Right ventricle myocardium superior (tissue), 1 donor: ENCODE measurements at regions not wholly inside any gene's neighbourhood (a gene's known extent, or its start where the extent isn't known, plus 50 kb on each side); places are given as distances from the start of the nearest gene placed in this dataset.

Source experiments
- ATAC-seq: fragments of 200-7000 bp; cut with Tn5 transposase; one replicate; pipeline ENCODE4 v1.9.1; 2020; ENCODE audit warnings: mild to moderate bottlenecking; ENCODE audit not compliant: poor library complexity
- DNase-seq: peaks from one replicate; pipeline ENCODE4 v3.0.0-alpha.2; 2020
- intact Hi-C: fragments of 100-400 bp; cut with DNase I; formaldehyde crosslinking; loops from one replicate; pipeline ENCODE4 v1.11.2; 2022
- donor health status: DM: no; HTN: yes; CAD: no; lungs with severe emphysema.

DNA sequence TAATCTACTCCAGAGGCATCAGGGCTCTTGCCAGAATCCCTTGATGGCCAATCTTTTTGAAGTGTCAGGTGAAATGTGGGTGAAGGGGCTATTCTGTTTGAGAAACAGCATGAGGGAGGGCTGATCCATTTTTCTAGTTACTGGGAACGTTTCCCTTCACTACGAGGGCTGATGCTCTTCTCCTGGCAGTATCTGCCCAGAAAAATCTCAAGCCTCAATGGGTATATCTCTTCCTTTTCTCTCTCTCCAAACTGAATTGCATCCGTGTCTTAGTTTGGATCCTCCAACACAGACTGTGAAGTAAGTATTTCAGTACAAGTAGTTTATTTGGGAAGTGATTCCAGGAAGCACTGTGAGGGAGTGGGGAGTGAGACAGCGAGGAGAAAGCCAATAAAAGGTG, 113.0 kb upstream of the NAV2 start:
- DNase-seq (no peak), ATAC-seq (no peak)
- intact Hi-C loops = no loop called here

DNA sequence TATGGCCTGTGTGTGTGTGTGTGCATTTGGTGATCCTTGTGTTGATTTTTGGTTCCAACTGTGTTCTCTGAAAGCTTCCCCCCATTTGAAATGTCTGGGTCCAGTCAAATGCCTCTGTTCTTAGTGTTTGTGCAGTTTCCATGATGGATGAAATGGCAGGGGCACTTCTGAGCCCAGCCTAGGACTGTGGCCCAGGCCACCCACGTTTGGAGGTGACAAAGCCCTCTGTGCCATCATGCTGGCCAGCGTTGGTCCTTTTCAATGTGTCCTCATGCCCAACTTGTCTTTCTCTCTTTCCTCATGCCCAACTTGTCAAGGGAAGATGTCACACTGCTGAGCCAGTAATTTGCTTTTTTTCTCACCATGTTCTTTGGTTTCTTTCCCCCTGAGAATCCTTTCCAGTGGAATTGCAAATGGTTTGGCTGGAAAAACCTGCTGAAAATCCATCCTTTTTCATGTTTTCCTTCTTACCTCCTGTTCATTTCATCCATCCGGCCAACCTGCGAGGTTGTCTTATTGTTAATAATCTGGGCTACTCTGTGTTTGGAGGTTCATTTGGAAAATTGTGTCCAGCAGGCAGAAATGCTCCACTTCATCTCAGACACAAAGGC, 113.7 kb upstream of the NAV2 start:
- ATAC-seq (no peak), DNase-seq (no peak)
- intact Hi-C loops = no loop called here

DNA sequence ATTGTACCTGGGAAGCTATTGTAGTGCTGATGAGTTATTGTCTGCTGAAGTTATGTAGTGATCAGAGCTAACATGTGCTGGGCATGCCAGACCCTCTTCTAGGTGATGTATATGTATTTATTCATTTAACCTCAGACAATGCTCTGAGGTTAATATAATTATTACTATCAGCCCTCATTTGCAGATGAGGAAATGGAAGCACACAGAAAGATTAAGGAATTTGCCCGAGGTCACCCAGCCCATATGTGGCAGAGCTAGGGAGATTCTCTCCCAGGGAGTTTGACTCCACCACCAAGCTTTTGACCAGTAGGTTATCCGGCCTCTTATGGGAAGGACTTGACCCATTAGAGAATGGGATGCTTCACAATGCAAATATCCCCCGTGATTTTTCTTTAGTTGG, 114.2 kb upstream of the NAV2 start:
- ATAC-seq (no peak), DNase-seq (no peak)
- intact Hi-C loops = no loop called here

DNA sequence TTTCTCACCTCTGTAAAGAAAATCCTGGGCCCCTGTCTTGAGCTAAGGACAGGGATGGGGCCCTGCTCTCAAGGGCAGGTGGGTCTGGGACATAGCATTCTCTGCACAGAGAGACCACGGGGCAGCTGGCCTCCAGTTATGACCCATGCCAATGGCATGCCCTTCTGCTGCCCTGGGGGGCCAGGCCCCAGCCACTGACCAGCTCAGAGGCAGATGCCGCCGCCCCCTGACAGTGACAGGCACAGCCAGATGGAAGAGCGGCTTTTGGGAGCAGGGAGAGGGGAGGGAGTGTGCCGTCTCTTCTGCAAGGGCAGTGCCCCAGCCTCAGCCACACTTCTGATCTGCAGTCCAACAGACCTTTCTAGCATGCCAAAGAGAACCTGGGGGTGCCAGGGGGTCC, 114.8 kb upstream of the NAV2 start:
- intact Hi-C loops = no loop called here
- DNase-seq (no peak), ATAC-seq (no peak)

DNA sequence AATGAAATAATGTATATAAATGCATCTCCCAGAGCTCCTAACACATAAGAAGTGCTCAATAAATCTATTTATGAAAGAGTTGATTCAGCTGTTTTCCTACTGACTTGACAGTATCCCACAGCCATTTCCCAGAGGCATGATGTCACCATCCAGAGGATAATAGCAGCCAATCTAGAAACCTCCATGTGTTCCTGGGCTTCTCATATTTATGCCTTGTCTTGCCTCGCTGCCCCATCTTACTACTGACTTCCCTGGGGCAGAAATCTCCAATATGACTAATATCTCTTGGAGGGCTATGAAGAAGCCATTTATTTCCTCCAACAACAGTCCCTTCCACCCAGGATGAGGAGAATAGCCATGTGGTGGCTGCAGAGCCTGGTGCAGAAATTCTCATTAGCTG, 115.4 kb upstream of the NAV2 start:
- ATAC-seq = no peak
- intact Hi-C loops = no loop called here
- no peak for DNase-seq

DNA sequence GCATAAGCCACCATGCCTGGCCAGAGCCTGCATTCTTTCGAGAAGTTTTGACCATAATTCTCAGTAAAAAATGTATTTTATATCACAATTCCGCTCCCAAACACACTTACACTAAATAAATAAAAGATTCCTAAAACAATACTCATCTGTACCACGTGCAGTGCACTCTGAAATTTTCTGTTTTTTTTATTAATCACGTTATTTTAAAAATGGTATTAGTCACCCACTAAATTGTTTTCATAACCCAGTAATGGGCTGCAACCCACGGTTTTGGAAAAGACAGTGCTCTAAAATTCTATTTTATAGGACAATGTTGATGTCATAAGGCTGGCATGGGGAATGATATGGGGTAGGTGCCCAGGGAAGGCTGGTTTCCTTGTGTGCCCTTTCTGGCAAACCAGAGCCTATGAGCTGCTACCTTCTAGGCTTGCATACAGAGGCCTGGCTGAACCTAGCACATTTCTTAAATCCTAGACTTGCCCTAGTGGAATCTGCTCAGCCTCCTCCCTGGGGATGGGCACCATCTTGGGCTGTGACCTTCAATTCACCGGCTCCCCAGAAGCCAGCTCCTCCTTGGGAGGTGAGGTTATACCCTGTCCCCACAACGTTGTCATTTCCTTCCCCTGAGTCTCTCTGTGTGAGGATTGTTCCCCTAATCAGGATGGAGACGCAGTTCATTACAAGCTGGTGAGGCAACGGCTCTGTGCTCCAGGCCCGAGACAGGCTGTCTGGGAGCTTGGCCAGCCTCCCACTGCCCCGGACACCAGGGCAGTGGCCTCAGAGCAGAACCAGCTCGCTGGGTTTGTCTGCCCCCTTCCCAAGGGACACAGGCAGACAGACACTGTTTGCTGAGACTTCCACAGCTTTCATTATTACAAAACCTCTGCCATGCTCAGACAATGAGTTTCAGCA, 116.5 kb upstream of the NAV2 start:
- DNase-seq (peak; percentile 77), ATAC-seq (peak; percentile 83)
- intact Hi-C loops = no loop called here

DNA sequence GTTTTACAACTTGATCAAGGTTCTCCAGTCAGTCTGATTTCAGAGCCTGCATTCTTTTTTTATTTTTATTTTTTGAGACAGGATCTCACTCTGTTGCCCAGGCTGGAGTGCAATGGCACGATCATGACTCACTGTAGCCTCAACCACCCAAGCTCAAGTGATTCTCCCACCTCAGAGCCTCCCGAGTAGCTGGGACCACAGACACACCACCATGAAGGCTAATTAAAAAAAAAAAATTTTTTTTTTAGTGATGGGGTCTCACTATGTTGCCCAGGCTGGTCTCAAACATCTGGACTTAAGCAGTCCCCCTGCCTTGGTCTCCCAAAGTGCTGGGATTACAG, 117.2 kb upstream of the NAV2 start:
- intact Hi-C loops = no loop called here
- no peak for ATAC-seq
- DNase-seq = no peak

DNA sequence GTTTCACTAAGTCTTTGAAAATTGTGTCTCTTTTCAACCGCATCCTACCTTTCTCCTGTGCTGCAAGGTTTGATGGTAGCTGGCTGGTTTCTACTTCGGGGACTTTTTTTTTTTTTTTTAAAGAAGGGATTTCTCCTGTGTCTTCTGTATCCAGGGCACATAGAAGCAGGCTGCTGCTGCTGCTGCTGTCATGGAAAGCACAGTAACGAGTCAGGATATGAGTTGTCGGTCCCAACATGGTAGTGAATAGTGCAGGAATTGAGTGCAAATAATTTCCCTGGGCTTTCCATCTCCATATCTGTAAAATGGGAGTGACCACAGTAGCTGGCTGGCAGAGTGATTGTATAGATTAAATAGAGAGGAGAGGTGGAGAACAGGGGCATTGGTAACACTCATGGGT, 118.3 kb upstream of the NAV2 start:
- intact Hi-C loops = no loop called here
- DNase-seq (no peak), ATAC-seq (no peak)

DNA sequence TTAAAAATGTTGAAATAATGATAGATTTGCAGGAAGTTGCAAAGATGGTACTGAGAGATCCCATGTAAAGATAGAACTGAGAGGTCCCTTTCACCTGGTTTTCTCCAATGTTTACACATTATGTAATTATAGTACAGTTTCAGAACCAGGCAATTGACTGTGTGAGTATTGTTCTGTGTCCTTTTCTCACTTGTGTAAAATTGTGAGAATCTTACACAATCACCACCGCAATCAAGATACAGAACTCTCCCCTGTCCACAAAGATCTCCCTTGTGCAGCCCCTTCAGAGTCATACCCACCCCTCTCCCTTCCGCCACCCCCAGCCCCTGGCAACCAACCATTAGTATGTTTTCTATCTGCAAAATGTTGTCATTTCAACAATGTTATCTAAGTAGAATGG, 119.8 kb upstream of the NAV2 start:
- intact Hi-C loops = no loop called here
- ATAC-seq = no peak

DNA sequence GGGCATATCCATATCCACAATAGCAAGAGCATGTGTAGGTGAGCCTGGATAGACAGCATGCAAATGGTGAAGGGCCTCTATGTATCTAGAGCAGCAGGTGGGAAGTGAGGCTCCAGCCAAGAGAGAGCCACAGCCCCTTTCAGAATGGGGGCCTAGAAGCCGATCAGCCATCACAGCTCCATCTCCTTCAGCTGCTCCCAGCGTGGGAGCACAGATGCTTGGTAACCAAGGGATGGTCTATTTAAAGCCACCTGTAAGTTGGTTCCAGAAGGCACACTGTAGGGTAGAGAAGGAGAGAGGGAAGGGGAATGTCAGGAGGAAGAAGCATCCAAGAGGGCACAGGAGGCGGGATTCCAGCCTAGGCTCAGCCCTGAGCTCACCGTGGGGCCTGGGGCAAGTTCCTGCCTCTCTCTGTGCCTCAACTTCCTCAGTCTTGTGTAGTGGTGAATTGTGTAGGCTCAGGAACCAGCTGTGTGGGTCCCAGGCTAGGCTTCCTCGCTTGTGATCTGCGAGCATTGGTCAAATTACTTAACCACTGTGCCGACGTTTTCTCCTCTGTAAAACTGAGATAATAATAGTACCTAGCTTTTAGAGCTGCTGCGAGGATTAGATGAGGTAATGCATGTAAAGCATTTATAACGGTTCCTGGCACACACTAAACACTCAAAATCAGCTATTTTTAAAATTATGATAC, 122.9 kb upstream of the NAV2 start:
- DNase-seq = no peak
- no peak for ATAC-seq
- intact Hi-C loops = no loop called here

More for the DNA sequence above, 119.8 kb upstream of the NAV2 start:
- DNase-seq = no peak

DNA sequence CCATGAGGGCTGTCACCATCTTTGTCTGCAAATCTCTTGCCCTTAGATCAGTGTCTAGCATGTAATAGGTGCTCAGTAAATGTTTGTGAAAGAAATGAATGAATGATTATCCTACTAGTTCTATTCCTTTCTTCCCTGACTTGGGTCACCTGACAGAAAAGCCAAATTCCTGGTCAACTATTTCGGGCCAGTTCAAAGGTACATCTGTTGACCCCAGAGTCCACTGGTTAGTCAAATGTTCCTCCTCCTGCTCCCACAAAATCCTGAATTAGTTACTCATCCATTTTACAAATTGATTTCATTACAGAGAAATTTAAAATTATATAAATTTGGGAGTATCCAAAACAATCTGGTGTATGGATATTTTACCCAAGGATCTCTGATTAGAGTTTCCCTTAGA, 124.7 kb upstream of the NAV2 start:
- no peak for ATAC-seq
- intact Hi-C loops = no loop called here
- no peak for DNase-seq

DNA sequence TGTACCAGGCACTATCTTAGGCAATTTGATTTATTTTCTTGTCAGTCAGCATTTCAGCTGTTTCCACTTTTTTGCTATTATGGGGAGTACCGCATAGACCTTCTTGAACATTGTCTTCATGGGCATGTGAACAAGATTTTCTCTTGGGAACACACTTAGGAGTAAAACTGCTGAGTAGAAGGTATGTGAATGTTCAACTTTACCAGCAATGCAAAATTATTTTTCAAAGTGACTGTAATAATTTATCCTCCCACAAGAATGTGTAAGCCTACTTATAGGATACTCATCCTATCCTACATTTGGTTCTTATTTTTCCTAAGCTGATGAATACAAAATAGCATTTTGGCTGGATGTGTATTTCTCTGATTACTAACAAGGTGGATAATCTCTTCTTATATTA, 132.0 kb upstream of the NAV2 start:
- intact Hi-C loops = no loop called here
- DNase-seq (no peak), ATAC-seq (no peak)

DNA sequence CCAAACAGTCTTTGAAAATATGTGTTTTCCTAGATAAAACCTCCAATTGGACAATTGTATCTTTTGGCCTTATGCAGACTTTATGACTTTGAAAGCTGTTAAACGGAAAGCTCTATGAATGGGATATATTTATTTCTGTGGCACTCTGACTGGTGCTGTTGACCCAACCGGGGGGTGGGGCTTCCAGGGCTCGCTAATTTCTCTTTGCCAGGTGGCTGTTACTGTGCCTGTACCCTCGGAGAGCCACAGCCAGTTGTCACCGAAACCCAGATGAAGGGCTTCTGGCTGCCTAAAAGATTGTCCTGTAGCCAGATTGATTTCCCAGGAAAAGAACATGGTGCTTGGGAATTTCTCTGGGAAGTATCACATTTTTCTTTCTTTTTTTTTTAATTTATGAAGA, 132.7 kb upstream of the NAV2 start:
- ATAC-seq (no peak), DNase-seq (no peak)
- intact Hi-C loops = no loop called here

DNA sequence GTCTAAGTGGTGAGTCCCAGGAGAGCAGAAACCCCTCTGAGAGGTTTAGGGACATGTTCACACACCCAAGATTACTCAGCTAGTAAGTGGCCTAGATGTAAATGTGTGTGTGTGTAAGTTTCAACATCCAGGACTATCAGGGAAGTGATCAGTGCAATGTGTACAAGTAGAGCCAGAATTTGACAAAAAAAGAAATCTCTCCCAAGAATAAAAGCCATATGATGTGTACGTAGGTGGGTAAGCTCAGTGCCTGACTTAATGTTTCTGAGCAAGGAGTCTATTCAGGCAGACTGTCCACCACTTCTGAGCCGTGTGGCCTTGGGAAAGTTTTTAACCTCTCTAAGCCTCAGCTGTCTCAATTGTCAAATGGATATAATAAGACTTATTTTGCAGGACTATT, 133.8 kb upstream of the NAV2 start:
- DNase-seq (no peak), ATAC-seq (no peak)
- intact Hi-C loops = no loop called here

DNA sequence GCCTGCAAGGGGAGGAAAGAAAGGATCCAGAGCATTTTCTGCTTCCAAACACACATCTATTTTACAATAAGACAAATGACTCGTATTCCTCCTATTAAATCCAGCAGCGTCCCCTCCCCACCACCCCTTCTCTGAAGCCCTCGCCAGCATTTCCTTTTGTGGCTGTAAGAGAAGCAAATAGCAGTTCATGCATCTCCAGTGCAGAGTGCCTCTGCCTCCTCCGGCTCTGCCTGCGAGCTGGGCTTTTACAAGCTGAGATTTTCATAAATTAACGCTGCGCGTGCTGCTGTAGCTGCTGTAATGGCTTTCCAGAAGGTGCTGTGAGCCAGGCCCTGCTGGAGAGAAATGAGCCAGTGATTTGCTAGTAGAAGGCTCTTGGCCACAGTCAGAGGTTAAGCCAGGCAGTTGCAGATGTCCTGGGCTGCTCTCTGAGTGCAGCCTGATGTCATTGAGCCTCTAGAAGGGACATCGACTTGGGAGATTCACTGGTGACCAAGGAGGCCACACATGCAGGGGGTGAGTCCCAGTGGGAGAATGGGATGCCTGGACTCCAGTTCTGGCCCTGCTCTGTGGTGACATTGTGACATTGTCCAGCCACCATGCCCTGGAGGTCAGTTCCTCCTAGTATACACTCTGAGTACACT, 134.5 kb upstream of the NAV2 start:
- DNase-seq = peak; percentile 66
- intact Hi-C loops = no loop called here
- peak; percentile 83 for ATAC-seq

DNA sequence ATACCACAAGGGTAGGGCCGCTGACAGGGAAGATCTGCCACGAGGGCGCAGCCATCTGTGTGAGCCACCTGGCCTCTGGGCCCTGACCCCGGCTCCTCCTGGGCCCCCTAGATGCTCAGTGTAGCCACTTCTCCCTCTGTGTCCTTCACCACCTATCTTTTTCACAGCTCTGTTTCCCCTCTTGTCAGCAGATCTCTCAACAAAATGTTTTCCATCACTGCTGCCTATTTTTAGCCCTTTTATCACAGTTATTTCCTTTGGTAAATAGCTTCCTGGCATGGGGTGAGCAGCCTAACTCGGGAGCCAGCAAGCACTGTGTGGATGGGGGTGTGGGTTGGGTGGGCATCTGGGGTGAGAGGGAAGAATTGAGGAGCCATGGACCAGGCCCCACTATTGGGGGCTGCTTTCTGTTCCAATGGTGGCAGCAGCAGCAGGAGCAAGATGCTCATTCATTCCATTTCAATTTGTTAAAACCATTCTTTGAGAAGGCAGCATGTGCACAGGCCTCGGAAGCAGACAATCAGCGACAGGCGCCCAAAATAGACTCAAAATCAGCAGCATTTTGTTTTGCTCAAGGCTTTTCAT, 135.2 kb upstream of the NAV2 start:
- ATAC-seq (peak; percentile 74), DNase-seq (peak; percentile 57)
- intact Hi-C loops = no loop called here

DNA sequence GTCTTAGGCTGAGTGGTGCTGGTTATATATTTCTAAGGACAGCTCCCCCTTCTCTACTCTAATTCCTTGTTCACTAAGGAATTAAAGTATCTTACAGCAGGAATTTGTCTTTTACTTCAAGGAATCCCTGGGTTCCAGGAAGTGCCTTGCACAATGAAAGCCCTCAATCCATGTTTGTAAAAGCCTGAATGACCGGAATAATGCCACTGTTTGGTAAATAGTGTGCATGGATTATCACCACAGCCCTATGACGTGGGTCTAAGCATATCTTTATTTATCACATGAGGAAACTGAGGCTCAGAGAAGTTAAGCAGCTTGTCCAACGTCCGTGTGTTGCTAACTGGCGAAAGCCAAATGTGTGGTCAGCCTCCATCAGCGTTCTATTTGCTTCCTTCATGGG, 135.7 kb upstream of the NAV2 start:
- DNase-seq (no peak), ATAC-seq (no peak)
- intact Hi-C loops = no loop called here

DNA sequence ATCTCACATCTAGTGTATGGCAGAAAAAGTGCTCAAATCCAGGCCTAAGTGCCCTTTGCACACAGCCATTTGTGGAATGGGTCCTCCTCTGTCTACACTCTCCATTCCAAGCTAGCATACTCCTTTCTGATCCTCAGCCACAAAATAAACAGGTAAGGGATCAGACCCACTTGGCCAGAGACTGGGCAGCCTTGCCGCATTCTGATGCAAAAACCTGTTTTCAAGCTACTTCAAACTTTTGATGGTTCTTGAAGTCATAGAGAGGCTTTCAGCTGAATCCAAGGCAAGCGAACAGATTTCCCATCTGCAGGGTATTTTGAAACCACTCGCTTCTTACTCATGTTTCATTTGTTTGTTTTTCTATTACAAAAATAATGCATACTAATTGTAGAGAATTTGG, 136.6 kb upstream of the NAV2 start:
- ATAC-seq = no peak
- intact Hi-C loops = no loop called here
- no peak for DNase-seq

DNA sequence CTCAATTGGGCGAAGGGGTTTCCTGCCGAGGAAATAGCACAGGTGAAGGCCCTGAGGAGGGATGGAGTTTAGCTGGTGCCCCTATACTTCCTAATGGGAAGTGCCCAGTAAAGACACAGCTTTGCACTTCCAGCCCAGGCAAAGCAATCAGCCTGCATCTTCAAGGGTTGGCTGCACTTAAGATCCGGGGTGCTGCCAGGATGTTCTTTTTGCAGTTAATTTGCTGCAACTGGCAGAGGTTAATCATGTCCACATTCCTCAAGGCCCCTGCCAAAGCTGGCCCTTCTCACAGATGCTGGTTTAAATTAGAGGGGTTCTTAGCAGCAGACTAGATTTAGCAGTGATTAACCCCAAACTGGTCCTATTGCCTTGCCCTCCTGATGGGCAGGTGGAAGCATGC, 137.7 kb upstream of the NAV2 start:
- intact Hi-C loops = no loop called here
- no peak for DNase-seq
- ATAC-seq = no peak
